ENCODE measurements at regions not wholly inside any gene's neighbourhood (a gene's known extent, or its start where the extent isn't known, plus 50 kb on each side); places are given as distances from the start of the nearest gene placed in this dataset.

DNA sequence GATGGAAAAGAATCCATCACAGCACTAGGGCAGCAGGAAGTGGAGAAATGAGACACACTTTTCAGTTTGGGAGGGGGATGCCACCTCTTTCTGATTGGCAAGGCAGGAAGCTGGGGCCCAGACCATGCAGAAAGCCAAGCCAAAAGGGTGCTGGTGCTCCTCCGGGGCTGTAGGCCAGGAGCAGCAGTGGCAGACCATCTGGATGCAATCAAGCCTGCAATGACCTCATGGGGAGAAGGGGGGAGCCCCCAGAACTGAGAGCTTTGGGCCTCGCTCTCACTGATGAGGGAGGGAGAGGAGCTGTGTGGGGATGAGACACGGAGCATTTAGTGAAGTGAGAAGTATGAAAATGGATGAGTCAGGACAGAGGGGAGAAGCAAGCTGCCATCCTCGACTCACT lies 141.3 kb upstream of the NALF2 start (continued):
- no peak for TF ChIP-seq CTCF (IDR thresholded peaks at IDR 0.05 in 2 of 3, conservative IDR thresholded peaks at IDR 0.05 in 1 of 3; ENCODE audit: control insufficient read depth in 2 of 3, extremely low read depth in 1 of 3, insufficient read depth in 1 of 3, low read depth in 3 of 3, low read length in 3 of 3)
- TF ChIP-seq EGR1 (IDR thresholded peaks at IDR 0.05; ENCODE audit: borderline replicate concordance in 1 of 2, low read depth in 2 of 2, low read length in 2 of 2), result no peak
- TF ChIP-seq STAT1 (conservative IDR thresholded peaks at IDR 0.05), result no peak
- TF ChIP-seq EED (IDR thresholded peaks at IDR 0.05; ENCODE audit: low read depth), result no peak
- no peak for TF ChIP-seq CREM (IDR thresholded peaks at IDR 0.05; ENCODE audit: low read depth)
- no peak for TF ChIP-seq PML (IDR thresholded peaks at IDR 0.05; ENCODE audit: low read length)
- TF ChIP-seq TBL1XR1 (IDR thresholded peaks at IDR 0.05; ENCODE audit: low read depth, low read length), result no peak
- TF ChIP-seq IKZF2 (IDR thresholded peaks at IDR 0.05), result no peak

- Histone ChIP-seq H3K9me3 (replicated peaks; ENCODE audit: control insufficient read depth, insufficient read depth, low read length) (no peaks in the 10 kb centered on the region), H3K4me2 (ENCODE audit: control insufficient read depth, insufficient read depth) (no peak overlapping the region), H3K27me3 (replicated peaks in 1 of 2; ENCODE audit: control insufficient read depth in 2 of 2, insufficient read depth in 2 of 2, low read length in 1 of 2) (no peaks in the 10 kb centered on the region; a peak in 1 of 4 replicates), H3K9ac (ENCODE audit: control insufficient read depth, insufficient read depth, low read length) (no peak overlapping the region), H3K27ac (ENCODE audit: control insufficient read depth, insufficient read depth) (no peak overlapping the region), H3K79me2 (ENCODE audit: control insufficient read depth, insufficient read depth, low read length) (no peaks in the 10 kb centered on the region), H3K4me3 (no peak overlapping the region), H2AFZ (ENCODE audit: control insufficient read depth, low read depth, low read length) (no peak overlapping the region), H3K36me3 (ENCODE audit: control insufficient read depth in 2 of 2, insufficient read depth in 2 of 2, low read length in 1 of 2) (no peaks in the 10 kb centered on the region), H4K20me1 (ENCODE audit: control insufficient read depth, insufficient read depth) (no peaks in the 10 kb centered on the region), H3K4me1 (ENCODE audit: control insufficient read depth, insufficient read depth, low read length) (no peaks in the 10 kb centered on the region)
- RAD21 ChIA-PET (ENCODE audit: unreplicated experiment), result no interaction called here
- POLR2A ChIA-PET, result no interaction called here
- ATAC-seq (no peak), FAIRE-seq (no peak), DNase-seq (ENCODE audit: low read depth, low spot score) (no peak)
- CTCF ChIA-PET, result no interaction called here
- no TSS peak for BruUV-seq (replicated peaks)
- SMC1A ChIA-PET (ENCODE audit: uncharacterized antibody, unreplicated experiment), result interaction anchor here (0.8 kb wide), 1 partner anchor 15 kb away, joined by 3 read pairs; no protein-coding TSS in a partner anchor
- in situ Hi-C loops (cut with MboI) (no loop called here), intact Hi-C loops (cut with micrococcal nuclease; ENCODE audit: unreplicated experiment) (no loop called here)
- WGBS (ENCODE audit: insufficient coverage, insufficient replicate concordance, low lambda C conversion rate, missing lambda C conversion rate), result 33% methylated on average over 5 of the region's 5 CpGs
- no peak for TF ChIP-seq HDAC2 (IDR thresholded peaks at IDR 0.05)
- no peak for TF ChIP-seq SMARCA5 (IDR thresholded peaks at IDR 0.05)
- TF ChIP-seq POLR2AphosphoS2 (IDR thresholded peaks at IDR 0.05; ENCODE audit: low read depth, low read length), result no peak
- TF ChIP-seq KAT2A (conservative IDR thresholded peaks at IDR 0.05; ENCODE audit: control insufficient read depth, low read depth, low read length), result no peak
- no peak for TF ChIP-seq POLR2AphosphoS5 (IDR thresholded peaks at IDR 0.05; ENCODE audit: low read length)
- no peak for TF ChIP-seq MYC (IDR thresholded peaks at IDR 0.05; ENCODE audit: insufficient read depth, insufficient read length, insufficient replicate concordance, low read length, severe bottlenecking)
- TF ChIP-seq CUX1 (IDR thresholded peaks at IDR 0.05; ENCODE audit: insufficient replicate concordance, low read depth, low read length), result no peak
- TF ChIP-seq, protein P1, sequence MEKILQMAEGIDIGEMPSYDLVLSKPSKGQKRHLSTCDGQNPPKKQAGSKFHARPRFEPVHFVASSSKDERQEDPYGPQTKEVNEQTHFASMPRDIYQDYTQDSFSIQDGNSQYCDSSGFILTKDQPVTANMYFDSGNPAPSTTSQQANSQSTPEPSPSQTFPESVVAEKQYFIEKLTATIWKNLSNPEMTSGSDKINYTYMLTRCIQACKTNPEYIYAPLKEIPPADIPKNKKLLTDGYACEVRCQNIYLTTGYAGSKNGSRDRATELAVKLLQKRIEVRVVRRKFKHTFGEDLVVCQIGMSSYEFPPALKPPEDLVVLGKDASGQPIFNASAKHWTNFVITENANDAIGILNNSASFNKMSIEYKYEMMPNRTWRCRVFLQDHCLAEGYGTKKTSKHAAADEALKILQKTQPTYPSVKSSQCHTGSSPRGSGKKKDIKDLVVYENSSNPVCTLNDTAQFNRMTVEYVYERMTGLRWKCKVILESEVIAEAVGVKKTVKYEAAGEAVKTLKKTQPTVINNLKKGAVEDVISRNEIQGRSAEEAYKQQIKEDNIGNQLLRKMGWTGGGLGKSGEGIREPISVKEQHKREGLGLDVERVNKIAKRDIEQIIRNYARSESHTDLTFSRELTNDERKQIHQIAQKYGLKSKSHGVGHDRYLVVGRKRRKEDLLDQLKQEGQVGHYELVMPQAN (conservative IDR thresholded peaks at IDR 0.05), result no peak
Observed at GRCh38 chrX:69362354-69362753, 141.8 kb upstream of the NALF2 start.
